ENCODE measurements at regions not wholly inside any gene's neighbourhood (a gene's known extent, or its start where the extent isn't known, plus 50 kb on each side); places are given as distances from the start of the nearest gene placed in this dataset.
"Not testable (repeated sequence)": the region's sequence is repeated elsewhere in the genome, so short reads cannot be mapped to it uniquely, and the experiment has no call there.

- DNase-seq (ENCODE audit: low read depth, low spot score), result no peak
Observed at GRCh38 chr15:92705764-92706163, 50.2 kb upstream of the FAM174B start.

GRCh38 chr15:92706201-92706600, 50.6 kb upstream of the FAM174B start:
- DNase-seq (ENCODE audit: low read depth, low spot score), result no peak

GRCh38 chr15:92707880-92708551, 52.4 kb upstream of the FAM174B start:
- DNase-seq (ENCODE audit: low read depth, low spot score), result no peak

- DNase-seq (ENCODE audit: low read depth, low spot score), result no peak
Observed at GRCh38 chr15:92708635-92709034, 53.1 kb upstream of the FAM174B start.

GRCh38 chr15:92709110-92709790, 53.7 kb upstream of the FAM174B start:
- no peak for DNase-seq (ENCODE audit: low read depth, low spot score)

- no peak for DNase-seq (ENCODE audit: low read depth, low spot score)
Observed at GRCh38 chr15:92711457-92711831, 55.9 kb upstream of the FAM174B start.

GRCh38 chr15:92714077-92714476, 58.5 kb upstream of the FAM174B start:
- DNase-seq (ENCODE audit: low read depth, low spot score), result no peak

GRCh38 chr15:92714477-92715401, 59.2 kb upstream of the FAM174B start:
- no peak for DNase-seq (ENCODE audit: low read depth, low spot score)

GRCh38 chr15:92715758-92716157, 60.2 kb upstream of the FAM174B start:
- DNase-seq (ENCODE audit: low read depth, low spot score), result no peak

- DNase-seq (ENCODE audit: low read depth, low spot score), result no peak
Observed at GRCh38 chr15:92719021-92719420, 63.4 kb upstream of the FAM174B start.

- no peak for DNase-seq (ENCODE audit: low read depth, low spot score)
Observed at GRCh38 chr15:92724144-92724543, 68.6 kb upstream of the FAM174B start.

- no peak for DNase-seq (ENCODE audit: low read depth, low spot score)
Observed at GRCh38 chr15:92725171-92725570, 69.6 kb upstream of the FAM174B start.

- DNase-seq (ENCODE audit: low read depth, low spot score), result no peak
Observed at GRCh38 chr15:92728266-92728665, 72.7 kb upstream of the FAM174B start.

GRCh38 chr15:92733090-92733933, 77.7 kb upstream of the FAM174B start:
- DNase-seq (ENCODE audit: low read depth, low spot score), result no peak

GRCh38 chr15:92733934-92734521, 78.5 kb upstream of the FAM174B start:
- no peak for DNase-seq (ENCODE audit: low read depth, low spot score)

GRCh38 chr15:92739246-92739645, 83.7 kb upstream of the FAM174B start:
- DNase-seq (ENCODE audit: low read depth, low spot score), result not testable (repeated sequence)

- DNase-seq (ENCODE audit: low read depth, low spot score), result no peak
Observed at GRCh38 chr15:92745845-92746271, 90.3 kb upstream of the FAM174B start.

GRCh38 chr15:92747047-92747446, 91.5 kb upstream of the FAM174B start:
- no peak for DNase-seq (ENCODE audit: low read depth, low spot score)

GRCh38 chr15:92749216-92749615, 93.6 kb upstream of the FAM174B start:
- no peak for DNase-seq (ENCODE audit: low read depth, low spot score)

GRCh38 chr15:92749946-92750345, 94.4 kb upstream of the FAM174B start:
- no peak for DNase-seq (ENCODE audit: low read depth, low spot score)

GRCh38 chr15:92751528-92751927, 96.0 kb upstream of the FAM174B start:
- DNase-seq (ENCODE audit: low read depth, low spot score), result no peak

Data from iPS DF 19.7 (cell line).